T-helper 2 cell treated with Interferon-gamma antibody and Interleukin-4, amounts not matched to agents 5 μg/mL and 100 μg/mL, for 36 hours (primary cell): ENCODE measurements at regions not wholly inside any gene's neighbourhood (a gene's known extent, or its start where the extent isn't known, plus 50 kb on each side); places are given as distances from the start of the nearest gene placed in this dataset.

ENCODE experiments used
- DNase-seq: peaks from one replicate; pipeline ENCODE4 v3.0.0; 2021; ENCODE audit warnings: low spot score
- H3K27ac Mint-ChIP-seq: one replicate; pipeline ENCODE4 v1.8.0; 2021; ENCODE audit warnings: mild to moderate bottlenecking, mixed read lengths
- H3K27me3 Mint-ChIP-seq: one replicate; pipeline ENCODE4 v1.8.0; 2021; ENCODE audit warnings: low read depth, mixed read lengths
- H3K36me3 Mint-ChIP-seq: one replicate; pipeline ENCODE4 v1.8.0; 2021; ENCODE audit warnings: low read depth, mixed read lengths
- H3K4me1 Mint-ChIP-seq: one replicate; pipeline ENCODE4 v1.8.0; 2021; ENCODE audit warnings: low read depth, mixed read lengths
- H3K4me3 Mint-ChIP-seq: one replicate; pipeline ENCODE4 v1.8.0; 2022; ENCODE audit warnings: mild to moderate bottlenecking, moderate library complexity, mixed read lengths
- H3K9me3 Mint-ChIP-seq: one replicate; pipeline ENCODE4 v1.8.0; 2021; ENCODE audit warnings: mixed read lengths

DNA sequence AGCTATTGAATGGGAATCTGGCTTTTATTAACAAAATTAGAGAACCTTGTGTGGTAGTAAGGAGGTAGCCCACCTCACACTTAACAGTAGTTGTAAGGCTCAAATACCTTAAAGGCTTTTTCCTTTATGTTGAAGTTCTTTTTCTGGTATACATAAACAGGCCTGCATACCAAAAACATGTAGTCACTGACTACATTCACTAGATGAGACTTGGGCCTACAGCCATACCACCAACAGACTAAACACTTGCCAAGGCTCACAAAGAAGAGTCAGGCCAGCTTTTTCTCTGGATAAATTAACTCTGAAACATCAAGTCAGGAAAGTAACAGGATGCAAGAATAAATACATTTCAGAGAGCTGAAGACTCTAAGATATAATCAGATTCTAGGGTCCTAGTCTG lies 78.6 kb upstream of the MPDZ start:
- Mint-ChIP-seq H3K27ac (no peak overlapping the region), H3K4me3 (no peak overlapping the region), H3K4me1 (no peaks in the 10 kb centered on the region), H3K27me3 (no peaks in the 10 kb centered on the region), H3K9me3 (no peaks in the 10 kb centered on the region), H3K36me3 (no peaks in the 10 kb centered on the region)
- DNase-seq, result no peak

GRCh38 chr9:13354733-13355132 lies 75.2 kb upstream of the MPDZ start:
- DNase-seq, result no peak
- Mint-ChIP-seq H3K4me1 (no peaks in the 10 kb centered on the region), H3K27me3 (no peaks in the 10 kb centered on the region), H3K36me3 (no peaks in the 10 kb centered on the region), H3K27ac (no peak overlapping the region), H3K4me3 (no peak overlapping the region), H3K9me3 (no peaks in the 10 kb centered on the region)

- Mint-ChIP-seq H3K27ac (no peak overlapping the region), H3K4me1 (no peaks in the 10 kb centered on the region), H3K4me3 (no peak overlapping the region), H3K27me3 (no peaks in the 10 kb centered on the region), H3K9me3 (no peaks in the 10 kb centered on the region), H3K36me3 (no peaks in the 10 kb centered on the region)
- no peak for DNase-seq
These were observed 73.0 kb upstream of the MPDZ start for GRCh38 chr9:13352451-13352979.

GRCh38 chr9:13351778-13352386 lies 72.4 kb upstream of the MPDZ start:
- Mint-ChIP-seq H3K4me3 (no peak overlapping the region), H3K27ac (no peak overlapping the region), H3K4me1 (no peaks in the 10 kb centered on the region), H3K27me3 (no peaks in the 10 kb centered on the region), H3K36me3 (no peaks in the 10 kb centered on the region), H3K9me3 (no peaks in the 10 kb centered on the region)
- DNase-seq, result no peak

- Mint-ChIP-seq H3K27me3 (no peaks in the 10 kb centered on the region), H3K4me3 (no peak overlapping the region), H3K4me1 (no peaks in the 10 kb centered on the region), H3K27ac (no peak overlapping the region), H3K9me3 (no peaks in the 10 kb centered on the region), H3K36me3 (no peaks in the 10 kb centered on the region)
- no peak for DNase-seq
These were observed 53.1 kb upstream of the MPDZ start for GRCh38 chr9:13332571-13332970.

DNA sequence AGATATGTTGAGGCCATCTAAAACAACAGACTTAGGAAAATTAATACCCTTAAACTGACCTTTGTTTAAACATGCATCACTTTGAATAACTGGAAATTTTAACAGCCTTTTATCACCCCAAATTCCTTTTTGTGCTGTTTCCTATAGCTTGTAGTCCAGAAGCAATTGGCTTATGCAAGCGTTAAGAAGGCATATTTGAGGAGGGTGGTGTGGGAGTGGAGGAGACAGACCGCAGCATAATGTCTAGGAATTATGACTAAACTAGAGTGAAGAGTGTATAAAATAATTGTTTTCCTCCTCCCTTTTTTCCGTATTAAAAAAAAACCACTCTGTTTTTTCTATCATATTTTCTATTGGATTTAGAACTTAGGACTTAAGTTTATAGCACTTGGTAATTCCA lies 51.8 kb upstream of the MPDZ start:
- no peak overlapping the region for H3K27ac Mint-ChIP-seq
- no peaks in the 10 kb centered on the region for H3K9me3 Mint-ChIP-seq
- no peak overlapping the region for H3K4me3 Mint-ChIP-seq
- no peaks in the 10 kb centered on the region for H3K36me3 Mint-ChIP-seq
- H3K27me3 Mint-ChIP-seq, result no peaks in the 10 kb centered on the region
- DNase-seq, result no peak
- no peaks in the 10 kb centered on the region for H3K4me1 Mint-ChIP-seq

GRCh38 chr9:13330396-13331004 lies 51.0 kb upstream of the MPDZ start:
- Mint-ChIP-seq H3K36me3 (no peaks in the 10 kb centered on the region), H3K9me3 (no peaks in the 10 kb centered on the region), H3K27me3 (no peaks in the 10 kb centered on the region), H3K4me1 (no peaks in the 10 kb centered on the region), H3K4me3 (no peak overlapping the region), H3K27ac (no peak overlapping the region)
- DNase-seq, result no peak
